Left ventricle myocardium superior (tissue), 1 donor: ENCODE measurements at regions not wholly inside any gene's neighbourhood (a gene's known extent, or its start where the extent isn't known, plus 50 kb on each side); places are given as distances from the start of the nearest gene placed in this dataset.
"Not testable (repeated sequence)": the region's sequence is repeated elsewhere in the genome, so short reads cannot be mapped to it uniquely, and the experiment has no call there.

Experiments
- ATAC-seq: fragments of 200-7000 bp; cut with Tn5 transposase; one replicate; pipeline ENCODE4 v1.9.1; 2020; ENCODE audit warnings: mild to moderate bottlenecking, moderate library complexity
- DNase-seq: peaks from one replicate; pipeline ENCODE4 v3.0.0-alpha.2; 2020
- intact Hi-C: fragments of 100-400 bp; cut with micrococcal nuclease; formaldehyde crosslinking; loops from one replicate; pipeline ENCODE4 v1.11.0; 2022
- donor health status: DM: no; HTN: yes; CAD: no; lungs with severe emphysema.

DNA sequence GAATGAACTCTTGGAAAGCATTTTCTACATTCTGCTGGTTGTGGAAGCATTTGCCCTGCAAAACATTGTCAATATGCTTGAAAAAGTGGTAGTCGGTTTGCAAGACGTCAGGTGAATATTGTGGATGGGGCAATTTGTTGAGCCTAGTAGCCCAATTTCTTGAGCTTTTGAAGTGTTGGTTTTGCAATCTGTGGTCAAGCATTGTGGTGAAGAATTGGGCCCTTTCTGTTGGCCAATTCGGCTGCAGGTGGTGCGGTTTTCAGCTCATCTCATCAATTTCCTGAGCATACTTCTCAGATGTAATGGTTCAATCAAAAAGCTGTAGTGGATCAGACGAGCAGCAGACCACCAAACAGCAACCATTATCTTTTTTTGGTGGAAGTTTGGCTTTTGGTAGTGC, 426.8 kb upstream of the CDH9 start:
- intact Hi-C loops: no loop called here
- ATAC-seq: no peak

DNA sequence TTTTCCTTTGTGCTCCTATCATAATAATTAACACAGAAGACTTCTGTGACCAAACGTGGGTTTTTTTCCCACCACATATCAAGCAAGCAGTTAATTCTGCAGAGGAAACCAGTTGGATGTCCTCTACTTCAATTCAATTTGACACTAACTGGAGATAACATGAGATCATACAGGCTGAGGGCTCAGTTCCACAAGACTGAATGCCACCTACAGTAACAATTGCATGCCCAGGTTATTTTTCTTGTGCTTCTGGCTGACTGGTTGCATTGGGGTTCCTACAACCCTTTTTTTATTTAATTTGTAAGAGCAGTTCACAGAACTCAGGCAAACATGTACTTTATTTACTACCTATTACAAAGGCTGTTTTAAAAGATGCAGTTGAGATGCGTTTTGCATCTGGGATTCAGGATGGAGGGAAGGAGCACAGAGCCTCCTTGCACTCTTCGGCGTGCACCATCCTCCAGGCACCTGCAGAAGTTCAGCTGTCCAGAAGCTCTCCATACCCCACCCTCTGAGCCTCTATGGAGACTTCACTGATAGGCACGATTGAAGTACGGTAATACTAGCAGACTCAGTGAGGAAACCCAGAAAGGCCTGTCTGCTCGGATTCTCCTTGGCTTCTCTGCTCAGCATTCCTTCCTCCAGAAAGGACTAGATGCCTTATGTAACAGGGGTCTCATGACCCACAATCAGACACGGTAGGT, 425.2 kb upstream of the CDH9 start:
- intact Hi-C loops: no loop called here
- DNase-seq (no peak), ATAC-seq (no peak)

More for the DNA sequence above, 426.8 kb upstream of the CDH9 start:
- DNase-seq: no peak

DNA sequence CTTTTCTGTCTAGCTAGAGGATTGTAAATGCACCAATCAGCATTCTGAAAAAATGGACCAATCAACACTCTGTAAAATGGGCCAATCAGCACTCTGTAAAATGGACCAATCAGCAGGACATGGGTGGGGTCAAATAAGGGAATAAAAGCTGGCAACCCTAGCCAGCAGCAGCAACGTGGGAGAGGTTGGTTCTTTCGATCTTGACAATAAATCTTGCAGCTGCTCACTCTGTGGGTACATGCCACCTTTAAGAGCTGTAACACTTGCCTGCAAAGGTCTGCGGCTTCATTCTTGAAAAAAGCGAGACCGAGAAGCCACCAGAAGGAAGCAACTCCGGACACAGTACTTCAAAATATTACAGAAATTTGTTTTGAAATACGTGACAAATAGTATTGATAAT, 424.6 kb upstream of the CDH9 start:
- intact Hi-C loops: no loop called here
- DNase-seq (no peak), ATAC-seq (no peak)

DNA sequence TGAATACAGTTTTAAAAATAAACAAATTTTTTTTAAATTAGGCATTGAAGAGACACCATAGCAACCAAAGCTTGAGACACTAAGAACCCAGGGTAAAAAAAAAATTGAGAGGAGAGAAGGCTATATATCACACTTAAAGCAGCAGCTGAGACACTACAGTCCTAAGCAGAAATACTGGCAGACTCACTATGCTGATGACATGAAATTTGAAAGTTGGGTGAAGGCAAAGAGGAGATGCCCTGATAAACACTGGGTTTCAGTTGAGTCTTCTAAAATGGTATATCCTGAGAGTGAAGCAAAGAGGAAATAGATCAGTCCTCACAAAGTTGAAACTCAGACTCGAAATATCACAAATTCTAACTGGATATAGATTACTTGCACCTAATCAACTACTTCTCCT, 419.9 kb upstream of the CDH9 start:
- intact Hi-C loops: no loop called here
- no peak for DNase-seq
- ATAC-seq: no peak

DNA sequence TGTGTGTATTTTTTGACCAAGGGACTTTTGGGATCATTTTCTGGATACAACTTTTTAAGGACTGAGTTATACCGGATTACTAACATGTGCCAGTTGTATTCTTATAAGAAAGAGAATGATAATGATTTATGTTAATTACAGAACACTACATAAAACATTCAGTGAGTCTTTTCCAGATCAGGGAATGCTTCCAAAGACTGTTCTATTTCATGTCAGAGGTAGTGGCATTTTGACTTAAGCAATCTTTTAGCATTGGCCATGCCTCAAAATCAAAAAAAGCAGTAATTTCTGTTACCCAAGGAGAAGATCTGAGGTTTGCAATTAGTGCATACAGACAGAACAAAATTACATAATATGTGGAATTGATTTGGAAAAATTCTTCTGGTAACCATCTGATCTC, 413.0 kb upstream of the CDH9 start:
- intact Hi-C loops: no loop called here
- no peak for DNase-seq
- ATAC-seq: no peak

DNA sequence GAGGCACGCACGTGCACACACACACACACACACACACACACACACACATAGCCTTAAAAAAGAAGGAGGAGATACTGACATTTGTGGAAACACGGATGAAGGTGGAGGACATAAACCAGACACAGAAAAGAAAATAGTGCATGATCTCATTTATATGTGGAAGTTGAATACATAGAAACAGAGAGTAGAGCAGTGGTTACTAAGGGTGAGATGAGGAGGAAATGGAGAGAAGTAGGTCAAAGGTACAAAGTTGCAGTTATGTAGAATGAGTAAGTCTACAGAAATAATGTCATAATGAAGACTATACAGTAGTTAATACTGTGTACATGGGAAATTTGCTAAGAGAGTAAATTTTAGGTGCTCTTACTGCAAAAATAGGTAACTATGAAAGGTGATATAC, 412.2 kb upstream of the CDH9 start:
- ATAC-seq: no peak
- no peak for DNase-seq
- intact Hi-C loops: no loop called here

DNA sequence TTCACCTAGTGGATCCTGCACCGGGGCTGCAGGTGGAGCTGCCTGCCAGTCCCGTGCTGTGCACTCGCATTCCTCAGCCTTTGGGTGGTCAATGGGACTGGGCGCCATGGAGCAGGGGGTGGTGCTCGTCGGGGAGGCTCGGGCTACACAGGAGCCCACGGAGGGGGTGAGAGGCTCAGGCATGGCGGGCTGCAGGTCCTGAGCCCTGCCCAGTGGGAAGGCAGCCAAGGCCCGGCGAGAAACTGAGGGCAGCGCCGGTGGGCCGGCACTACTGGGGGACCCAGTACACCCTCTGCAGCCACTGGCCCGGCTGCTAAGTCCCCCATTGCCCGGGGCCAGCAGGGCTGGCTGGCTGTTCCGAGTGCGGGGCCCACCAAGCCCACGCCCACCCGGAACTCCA, 401.0 kb upstream of the CDH9 start:
- DNase-seq, intact Hi-C loops, ATAC-seq: not testable (repeated sequence)

DNA sequence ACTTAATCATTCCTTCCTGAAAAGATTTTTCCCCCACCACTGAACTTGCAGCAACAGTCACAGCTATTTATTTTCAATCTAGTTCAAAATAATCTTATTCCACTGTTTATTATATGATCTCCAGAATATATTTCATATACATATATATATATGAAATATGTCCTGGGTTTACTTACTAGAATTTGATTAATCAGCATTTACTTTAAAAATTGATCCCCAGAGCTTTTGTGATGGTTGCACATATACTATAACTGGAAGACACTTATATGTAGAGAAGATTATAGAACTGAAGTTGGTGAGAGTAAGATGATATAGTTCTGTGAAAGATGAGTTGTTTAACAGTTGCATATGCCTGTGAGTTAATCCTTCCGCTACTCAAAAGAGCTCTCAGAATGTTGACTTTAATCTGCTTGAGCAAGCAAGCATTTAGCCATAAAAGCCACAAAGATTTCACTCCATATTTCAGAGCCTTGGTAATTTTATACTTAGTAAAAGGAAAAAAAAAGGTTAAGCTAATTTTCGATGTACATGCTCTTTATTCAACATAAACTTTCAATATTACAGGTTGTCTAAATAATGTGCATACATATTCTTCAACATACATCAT, 399.3 kb upstream of the CDH9 start:
- ATAC-seq (no peak), DNase-seq (no peak)
- intact Hi-C loops: no loop called here

DNA sequence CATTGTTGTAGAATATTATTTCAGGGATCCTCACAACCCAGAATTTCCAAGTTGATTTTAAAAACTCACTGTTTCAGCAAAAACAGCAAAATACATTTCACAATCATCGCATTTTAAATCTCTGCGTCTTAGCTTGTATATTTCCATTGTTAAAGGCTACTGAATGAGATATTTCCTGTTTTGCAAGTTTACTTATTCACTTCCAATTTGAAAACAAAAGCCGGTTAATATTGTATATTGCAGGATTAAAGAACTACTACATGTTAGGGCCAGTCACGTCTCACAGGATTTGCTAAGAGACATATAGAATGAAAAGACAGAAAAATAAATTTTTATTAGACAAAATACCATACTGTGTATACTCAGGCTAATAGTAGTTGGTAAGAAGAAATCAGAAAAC, 395.9 kb upstream of the CDH9 start:
- intact Hi-C loops: no loop called here
- ATAC-seq (no peak), DNase-seq (no peak)

DNA sequence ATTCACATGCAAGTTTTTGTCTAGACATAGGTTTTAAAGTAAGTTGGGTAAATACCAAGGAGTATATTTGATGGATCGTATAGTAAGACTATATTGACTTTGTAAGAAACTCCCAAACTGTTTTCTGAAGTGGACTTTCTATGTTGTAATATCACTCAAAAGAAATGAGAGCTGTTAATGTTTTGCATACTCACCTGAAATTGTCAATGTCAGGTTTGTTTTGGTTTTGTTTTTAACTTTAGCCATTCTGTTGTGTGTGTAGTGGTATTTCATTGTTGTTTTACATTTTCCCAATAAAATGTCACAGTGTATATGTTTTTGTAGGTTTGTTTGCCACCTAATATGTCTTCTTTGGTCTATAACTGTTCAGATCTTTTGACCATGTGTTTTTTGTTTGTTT, 375.7 kb upstream of the CDH9 start:
- ATAC-seq: no peak
- intact Hi-C loops: no loop called here
- DNase-seq: no peak

DNA sequence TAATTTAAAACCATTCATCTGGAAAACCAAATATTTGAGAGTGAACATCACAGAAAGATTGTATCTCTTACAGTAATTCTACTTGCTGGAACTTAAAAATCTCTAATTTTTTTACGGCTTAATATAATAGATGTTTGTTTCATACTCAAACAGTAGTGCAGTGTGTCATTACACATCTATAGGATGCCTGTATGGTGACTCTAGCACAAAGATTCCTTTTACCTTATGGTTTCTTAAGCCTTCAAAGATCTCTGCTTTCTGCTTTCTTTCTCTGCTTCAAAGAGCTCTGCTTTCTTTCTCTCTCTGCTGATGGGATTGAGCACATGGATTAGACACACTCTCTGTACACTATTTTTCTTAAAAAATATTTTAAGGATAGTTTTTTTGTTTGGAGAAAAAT, 374.0 kb upstream of the CDH9 start:
- DNase-seq: no peak
- no peak for ATAC-seq
- intact Hi-C loops: no loop called here

DNA sequence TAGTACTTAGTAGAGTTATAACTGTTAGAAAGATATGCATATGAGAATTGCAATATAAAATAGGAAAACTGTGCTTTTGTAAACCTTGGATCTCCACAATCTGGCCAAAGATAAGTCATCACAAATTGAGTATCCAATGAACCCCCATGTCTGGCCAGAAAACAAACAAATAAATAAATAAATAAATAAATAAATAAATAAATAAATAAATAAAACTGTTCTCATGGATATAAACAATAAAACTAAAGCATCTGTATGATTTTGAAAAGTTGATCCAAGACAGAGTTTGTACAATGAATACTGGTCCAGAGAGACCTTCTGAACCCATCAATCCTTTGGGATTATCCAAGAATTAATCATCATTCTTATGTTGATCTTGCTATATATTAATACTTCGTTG, 367.6 kb upstream of the CDH9 start:
- DNase-seq (no peak), ATAC-seq (no peak)
- intact Hi-C loops: no loop called here

DNA sequence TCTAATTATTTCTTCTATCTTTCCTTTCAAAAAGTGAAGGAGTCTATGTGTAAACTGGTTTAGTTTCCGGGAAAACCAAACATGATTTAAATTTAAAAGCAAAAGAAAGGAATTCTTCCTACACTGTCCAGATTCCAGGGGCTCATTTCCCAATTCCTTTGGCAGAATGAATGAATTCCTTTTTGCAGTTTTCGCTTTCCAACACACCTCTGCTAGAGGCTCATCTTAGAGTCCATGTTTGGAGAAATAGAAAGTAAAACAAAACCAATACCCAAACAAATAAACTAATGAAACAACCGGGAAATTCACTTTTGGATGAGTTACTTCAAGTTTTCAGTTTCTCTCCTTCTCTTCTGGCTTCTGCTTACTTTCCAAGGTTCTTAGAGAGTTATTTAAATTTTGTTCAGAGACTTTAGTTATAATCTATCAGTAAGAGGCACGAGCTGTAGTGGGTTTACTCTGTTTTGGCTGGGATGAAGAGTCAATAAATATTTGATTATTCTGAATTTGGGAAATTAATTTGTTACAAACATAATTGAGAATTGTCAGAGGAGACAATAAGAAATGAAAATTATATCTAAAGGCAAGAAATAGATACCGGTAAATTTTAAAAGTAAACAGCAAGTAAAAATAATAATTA, 365.0 kb upstream of the CDH9 start:
- ATAC-seq (no peak), DNase-seq (no peak)
- intact Hi-C loops: no loop called here

DNA sequence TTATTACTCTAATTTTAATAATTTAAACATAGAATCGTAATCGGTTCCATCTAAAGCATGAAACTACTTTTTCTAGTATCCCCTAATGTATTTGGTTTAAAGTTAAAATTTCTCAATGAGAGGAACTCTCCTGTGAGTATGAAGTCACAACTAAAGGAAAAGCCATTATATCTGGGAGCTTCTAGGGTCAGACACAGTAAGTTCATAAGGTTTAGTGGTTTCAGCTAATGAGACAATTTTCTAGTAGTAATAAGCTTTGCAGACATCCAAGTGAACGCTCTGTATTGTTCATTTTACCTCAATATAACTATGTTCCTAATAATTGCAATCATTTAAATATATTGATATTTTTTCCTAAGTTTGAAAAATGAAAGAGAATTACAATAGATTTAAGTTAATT, 364.4 kb upstream of the CDH9 start:
- ATAC-seq (no peak), DNase-seq (no peak)
- intact Hi-C loops: no loop called here

DNA sequence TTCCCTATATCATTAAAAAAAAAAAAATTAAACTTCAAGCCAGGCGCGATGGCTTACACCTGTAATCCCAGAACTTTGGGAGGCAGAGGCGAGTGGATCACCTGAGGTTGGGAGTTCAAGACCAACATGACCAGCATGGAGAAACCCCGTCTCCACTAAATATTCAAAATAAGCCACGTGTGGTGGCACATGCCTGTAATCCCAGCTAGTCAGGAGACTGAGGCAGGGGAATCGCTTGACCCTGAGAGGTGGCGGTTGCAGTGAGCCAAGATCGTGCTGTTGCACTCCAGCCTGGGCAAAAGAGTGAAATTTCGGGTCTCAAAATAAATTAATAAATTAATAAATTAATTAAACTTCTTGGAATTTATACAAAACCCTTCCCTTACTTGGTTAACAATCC, 358.6 kb upstream of the CDH9 start:
- DNase-seq (no peak), ATAC-seq (no peak)
- intact Hi-C loops: no loop called here

DNA sequence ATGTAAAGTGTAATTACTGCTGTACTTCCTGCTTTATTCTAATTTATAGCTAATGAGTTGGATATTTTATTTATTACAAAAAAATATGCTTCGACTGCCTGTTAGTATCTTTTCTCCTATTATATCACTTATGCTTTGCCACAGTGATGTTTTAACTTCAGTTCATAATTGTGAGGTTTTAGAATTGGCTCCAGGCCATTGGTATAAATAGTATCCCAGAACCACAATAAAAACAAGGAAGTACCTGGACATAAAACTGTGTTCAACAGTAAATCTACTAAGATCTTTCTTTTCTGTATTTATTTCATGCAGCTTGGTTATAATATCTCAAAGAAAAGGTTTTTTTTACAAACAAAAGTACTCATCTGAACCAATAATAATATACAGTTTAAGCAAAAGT, 354.3 kb upstream of the CDH9 start:
- intact Hi-C loops: no loop called here
- no peak for DNase-seq
- no peak for ATAC-seq

DNA sequence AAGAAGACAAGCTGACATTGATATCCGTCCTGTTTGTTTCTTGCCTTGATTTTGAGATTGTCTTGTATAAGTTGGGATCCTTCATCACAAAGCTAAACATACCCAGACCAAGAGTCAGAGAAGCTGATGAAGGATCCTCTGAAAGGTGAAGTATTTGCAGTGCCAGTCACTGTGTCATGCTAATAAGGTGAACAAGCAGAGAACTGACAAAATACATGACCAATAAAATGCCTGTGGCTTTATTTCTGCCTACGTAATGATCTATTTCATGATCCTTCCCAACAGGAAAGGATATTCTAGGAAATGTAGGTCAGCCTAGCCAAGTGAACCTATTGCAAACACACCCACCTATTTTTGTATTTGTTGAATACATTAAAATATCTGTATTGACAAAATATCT, 351.3 kb upstream of the CDH9 start:
- no peak for DNase-seq
- no peak for ATAC-seq
- intact Hi-C loops: no loop called here

DNA sequence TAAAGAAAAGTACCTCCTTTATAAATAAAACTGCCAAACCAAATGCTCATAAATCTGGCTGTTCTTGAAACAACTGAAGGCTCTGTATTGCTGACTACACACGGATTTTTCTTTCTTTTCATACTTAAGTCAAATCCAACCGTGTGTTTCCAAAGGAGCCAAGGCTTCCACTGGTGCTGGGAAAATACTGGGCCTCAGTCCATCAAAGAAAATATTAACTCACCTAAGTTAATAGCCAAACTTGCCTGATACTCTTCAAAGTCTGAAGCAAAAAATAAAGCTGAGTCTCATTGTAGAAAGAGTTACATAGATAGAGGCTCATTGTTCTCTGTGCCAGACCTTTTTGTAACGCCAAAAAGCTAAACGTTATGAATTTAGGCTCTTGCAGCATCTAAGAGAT, 350.4 kb upstream of the CDH9 start:
- intact Hi-C loops: no loop called here
- ATAC-seq: no peak
- no peak for DNase-seq

DNA sequence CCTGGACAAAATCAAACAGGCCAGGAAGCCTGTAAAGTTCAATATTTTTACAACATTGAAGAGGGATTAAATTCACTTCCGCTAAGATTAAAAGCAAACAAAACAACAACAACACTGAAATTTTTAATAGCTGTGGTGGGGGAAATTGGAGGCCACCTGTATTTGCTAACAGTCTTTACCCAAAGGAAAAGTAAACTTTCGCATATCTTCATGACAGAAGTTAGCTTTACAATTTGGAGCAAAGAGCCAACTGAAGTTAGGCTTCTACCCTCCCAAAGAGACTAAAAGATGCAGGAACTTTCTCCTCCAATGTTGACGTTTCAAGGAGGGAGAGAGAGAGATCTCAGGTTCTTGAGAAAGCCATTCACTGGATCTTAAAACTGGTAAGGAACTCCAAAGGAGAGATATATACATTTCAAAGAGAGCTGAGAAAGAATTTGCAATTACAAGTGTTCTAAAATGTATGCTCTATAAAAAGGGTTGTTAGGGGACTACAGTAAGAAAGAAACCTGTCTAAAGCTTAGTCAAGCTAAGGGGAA, 349.2 kb upstream of the CDH9 start:
- no peak for ATAC-seq
- intact Hi-C loops: no loop called here
- DNase-seq: no peak

DNA sequence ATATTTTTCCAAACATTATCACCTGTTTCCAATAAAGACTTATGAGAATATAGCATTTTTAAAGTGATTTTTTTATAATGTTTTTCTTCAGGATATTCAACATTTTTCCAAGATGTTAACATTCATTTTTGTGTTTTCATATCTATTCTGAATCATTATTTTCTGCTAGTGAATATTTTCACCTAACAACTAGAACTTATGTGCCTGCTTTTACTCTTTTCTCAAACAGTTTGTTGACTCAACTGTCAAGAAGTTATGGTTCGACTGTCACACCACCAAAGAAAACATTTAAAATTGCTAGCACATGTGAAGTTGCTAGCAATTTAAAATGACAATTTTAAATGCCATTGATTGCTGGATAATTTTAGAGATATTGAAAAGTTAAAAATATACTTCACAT, 343.3 kb upstream of the CDH9 start:
- ATAC-seq (no peak), DNase-seq (no peak)
- intact Hi-C loops: no loop called here

DNA sequence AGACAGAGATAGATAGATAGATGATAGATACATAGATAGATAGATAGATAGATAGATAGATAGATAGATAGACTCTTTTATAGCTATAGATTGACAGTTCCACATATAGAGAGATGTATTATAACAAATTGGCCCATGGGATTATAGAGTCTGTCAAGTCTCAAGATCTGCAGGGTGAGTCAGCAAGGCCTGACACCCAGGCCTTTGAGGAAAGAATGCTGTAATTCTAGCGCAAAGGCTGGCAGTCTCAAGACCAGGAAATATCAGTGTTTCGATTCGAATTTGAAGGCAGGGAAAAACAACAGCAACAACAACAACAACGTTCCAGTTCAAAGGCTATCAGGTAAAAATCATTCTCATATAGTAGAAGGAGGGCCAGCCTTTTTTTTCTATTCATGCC, 339.2 kb upstream of the CDH9 start:
- intact Hi-C loops: no loop called here
- ATAC-seq (no peak), DNase-seq (no peak)
